ENCODE measurements at regions not wholly inside any gene's neighbourhood (a gene's known extent, or its start where the extent isn't known, plus 50 kb on each side); places are given as distances from the start of the nearest gene placed in this dataset.

DNA sequence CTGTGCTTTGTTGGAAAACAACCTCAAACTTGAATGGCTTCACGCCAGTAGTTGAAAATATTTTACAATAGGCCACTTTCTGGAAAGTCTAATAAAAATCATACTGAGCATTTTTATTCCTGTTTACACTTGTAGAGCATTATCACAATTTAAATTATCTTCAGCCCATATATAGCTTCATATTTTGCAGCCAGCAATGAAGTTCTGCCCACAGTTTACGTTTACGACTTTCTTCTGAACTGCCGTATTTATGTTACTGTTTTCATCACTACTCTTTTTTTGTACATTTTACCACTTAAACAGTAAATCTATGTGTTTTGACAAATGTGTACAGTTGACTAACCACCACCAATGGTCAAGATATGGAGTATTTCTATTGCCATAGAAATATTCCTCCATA, 86.2 kb downstream of the COPS8 start:
- TF ChIP-seq, protein P1, sequence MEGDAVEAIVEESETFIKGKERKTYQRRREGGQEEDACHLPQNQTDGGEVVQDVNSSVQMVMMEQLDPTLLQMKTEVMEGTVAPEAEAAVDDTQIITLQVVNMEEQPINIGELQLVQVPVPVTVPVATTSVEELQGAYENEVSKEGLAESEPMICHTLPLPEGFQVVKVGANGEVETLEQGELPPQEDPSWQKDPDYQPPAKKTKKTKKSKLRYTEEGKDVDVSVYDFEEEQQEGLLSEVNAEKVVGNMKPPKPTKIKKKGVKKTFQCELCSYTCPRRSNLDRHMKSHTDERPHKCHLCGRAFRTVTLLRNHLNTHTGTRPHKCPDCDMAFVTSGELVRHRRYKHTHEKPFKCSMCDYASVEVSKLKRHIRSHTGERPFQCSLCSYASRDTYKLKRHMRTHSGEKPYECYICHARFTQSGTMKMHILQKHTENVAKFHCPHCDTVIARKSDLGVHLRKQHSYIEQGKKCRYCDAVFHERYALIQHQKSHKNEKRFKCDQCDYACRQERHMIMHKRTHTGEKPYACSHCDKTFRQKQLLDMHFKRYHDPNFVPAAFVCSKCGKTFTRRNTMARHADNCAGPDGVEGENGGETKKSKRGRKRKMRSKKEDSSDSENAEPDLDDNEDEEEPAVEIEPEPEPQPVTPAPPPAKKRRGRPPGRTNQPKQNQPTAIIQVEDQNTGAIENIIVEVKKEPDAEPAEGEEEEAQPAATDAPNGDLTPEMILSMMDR (IDR thresholded peaks at IDR 0.05; ENCODE audit: low read depth, low read length, poor library complexity, severe bottlenecking), result no peak
- no peak for TF ChIP-seq EZH2phosphoT487 (IDR thresholded peaks at IDR 0.05; ENCODE audit: borderline replicate concordance, low read length)
